HL-60 (cell line): ENCODE measurements at regions not wholly inside any gene's neighbourhood (a gene's known extent, or its start where the extent isn't known, plus 50 kb on each side); places are given as distances from the start of the nearest gene placed in this dataset.

Experiments
- DNase-seq, 2 experiments: peaks; one replicate each; pipeline ENCODE4 v3.0.0-alpha.2; 2010 to 2020; ENCODE audit warnings: low read depth in 1 of 2, low spot score in 1 of 2
- H3K27ac ChIP-seq: fragments of 250-450 bp; sonication (Bioruptor Pico); replicated peaks from 2 replicates; pipeline ENCODE4 v1.5.1; 2020; ENCODE audit warnings: mild to moderate bottlenecking, moderate library complexity
- H3K27me3 ChIP-seq: fragments of 250-450 bp; sonication (Bioruptor Pico); 2 replicates; pipeline ENCODE4 v1.5.1; 2021; ENCODE audit warnings: mild to moderate bottlenecking, moderate library complexity; ENCODE audit not compliant: insufficient read depth, poor library complexity, severe bottlenecking
- H3K4me3 ChIP-seq: replicated peaks from 2 replicates; pipeline ENCODE4 v1.5.1; 2011; ENCODE audit warnings: mild to moderate bottlenecking, control low read depth, low read length; ENCODE audit not compliant: insufficient read depth
- GABPA ChIP-seq: IDR thresholded peaks from 2 replicates; pipeline ENCODE4 v1.6.1; 2012; ENCODE audit warnings: low read depth
- POLR2AphosphoS5 ChIP-seq: IDR thresholded peaks from 2 replicates; pipeline ENCODE4 v1.6.1; 2012; ENCODE audit warnings: low read depth
- SPI1 ChIP-seq: IDR thresholded peaks from 2 replicates; pipeline ENCODE4 v1.6.1; 2012; ENCODE audit warnings: low read depth, mild to moderate bottlenecking, borderline replicate concordance
- TF ChIP-seq, protein P1 (sequence below): IDR thresholded peaks from 2 replicates; pipeline ENCODE4 v1.6.1; 2012; ENCODE audit warnings: low read depth; ENCODE audit not compliant: insufficient replicate concordance
- TF ChIP-seq, protein P2 (sequence below): IDR thresholded peaks from one replicate; pipeline ENCODE4 v1.5.1; 2011; ENCODE audit warnings: low read length, control low read depth, inconsistent platforms; ENCODE audit not compliant: insufficient read depth

DNA sequence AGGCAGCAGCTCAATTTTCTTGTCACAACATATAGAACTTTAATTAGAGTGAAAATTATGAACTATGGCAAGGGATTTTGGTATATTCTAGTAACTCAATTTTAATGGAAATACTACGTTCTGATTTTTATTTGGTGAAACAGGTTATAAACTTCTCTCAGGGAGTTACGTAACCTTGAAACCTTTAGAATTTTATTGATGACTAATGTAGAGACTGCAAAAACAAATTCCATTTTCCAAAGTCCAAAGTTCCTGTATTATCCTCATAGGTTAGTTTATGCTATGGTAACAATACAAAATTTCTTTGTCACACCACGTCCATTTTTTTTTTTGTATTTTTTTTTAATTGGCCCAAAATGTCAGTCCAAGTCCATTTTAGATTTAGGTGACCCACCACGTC lies 185.7 kb downstream of the KLF5 start:
- DNase-seq, result no peak
- Histone ChIP-seq H3K27ac (no peak overlapping the region), H3K27me3 (no peaks in the 10 kb centered on the region), H3K4me3 (no peak overlapping the region)
- TF ChIP-seq, protein P1, sequence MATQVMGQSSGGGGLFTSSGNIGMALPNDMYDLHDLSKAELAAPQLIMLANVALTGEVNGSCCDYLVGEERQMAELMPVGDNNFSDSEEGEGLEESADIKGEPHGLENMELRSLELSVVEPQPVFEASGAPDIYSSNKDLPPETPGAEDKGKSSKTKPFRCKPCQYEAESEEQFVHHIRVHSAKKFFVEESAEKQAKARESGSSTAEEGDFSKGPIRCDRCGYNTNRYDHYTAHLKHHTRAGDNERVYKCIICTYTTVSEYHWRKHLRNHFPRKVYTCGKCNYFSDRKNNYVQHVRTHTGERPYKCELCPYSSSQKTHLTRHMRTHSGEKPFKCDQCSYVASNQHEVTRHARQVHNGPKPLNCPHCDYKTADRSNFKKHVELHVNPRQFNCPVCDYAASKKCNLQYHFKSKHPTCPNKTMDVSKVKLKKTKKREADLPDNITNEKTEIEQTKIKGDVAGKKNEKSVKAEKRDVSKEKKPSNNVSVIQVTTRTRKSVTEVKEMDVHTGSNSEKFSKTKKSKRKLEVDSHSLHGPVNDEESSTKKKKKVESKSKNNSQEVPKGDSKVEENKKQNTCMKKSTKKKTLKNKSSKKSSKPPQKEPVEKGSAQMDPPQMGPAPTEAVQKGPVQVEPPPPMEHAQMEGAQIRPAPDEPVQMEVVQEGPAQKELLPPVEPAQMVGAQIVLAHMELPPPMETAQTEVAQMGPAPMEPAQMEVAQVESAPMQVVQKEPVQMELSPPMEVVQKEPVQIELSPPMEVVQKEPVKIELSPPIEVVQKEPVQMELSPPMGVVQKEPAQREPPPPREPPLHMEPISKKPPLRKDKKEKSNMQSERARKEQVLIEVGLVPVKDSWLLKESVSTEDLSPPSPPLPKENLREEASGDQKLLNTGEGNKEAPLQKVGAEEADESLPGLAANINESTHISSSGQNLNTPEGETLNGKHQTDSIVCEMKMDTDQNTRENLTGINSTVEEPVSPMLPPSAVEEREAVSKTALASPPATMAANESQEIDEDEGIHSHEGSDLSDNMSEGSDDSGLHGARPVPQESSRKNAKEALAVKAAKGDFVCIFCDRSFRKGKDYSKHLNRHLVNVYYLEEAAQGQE, result no peak
- TF ChIP-seq POLR2AphosphoS5 (no peak), GABPA (no peak), SPI1 (no peak)
- TF ChIP-seq, protein P2, sequence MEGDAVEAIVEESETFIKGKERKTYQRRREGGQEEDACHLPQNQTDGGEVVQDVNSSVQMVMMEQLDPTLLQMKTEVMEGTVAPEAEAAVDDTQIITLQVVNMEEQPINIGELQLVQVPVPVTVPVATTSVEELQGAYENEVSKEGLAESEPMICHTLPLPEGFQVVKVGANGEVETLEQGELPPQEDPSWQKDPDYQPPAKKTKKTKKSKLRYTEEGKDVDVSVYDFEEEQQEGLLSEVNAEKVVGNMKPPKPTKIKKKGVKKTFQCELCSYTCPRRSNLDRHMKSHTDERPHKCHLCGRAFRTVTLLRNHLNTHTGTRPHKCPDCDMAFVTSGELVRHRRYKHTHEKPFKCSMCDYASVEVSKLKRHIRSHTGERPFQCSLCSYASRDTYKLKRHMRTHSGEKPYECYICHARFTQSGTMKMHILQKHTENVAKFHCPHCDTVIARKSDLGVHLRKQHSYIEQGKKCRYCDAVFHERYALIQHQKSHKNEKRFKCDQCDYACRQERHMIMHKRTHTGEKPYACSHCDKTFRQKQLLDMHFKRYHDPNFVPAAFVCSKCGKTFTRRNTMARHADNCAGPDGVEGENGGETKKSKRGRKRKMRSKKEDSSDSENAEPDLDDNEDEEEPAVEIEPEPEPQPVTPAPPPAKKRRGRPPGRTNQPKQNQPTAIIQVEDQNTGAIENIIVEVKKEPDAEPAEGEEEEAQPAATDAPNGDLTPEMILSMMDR, result no peak

DNA sequence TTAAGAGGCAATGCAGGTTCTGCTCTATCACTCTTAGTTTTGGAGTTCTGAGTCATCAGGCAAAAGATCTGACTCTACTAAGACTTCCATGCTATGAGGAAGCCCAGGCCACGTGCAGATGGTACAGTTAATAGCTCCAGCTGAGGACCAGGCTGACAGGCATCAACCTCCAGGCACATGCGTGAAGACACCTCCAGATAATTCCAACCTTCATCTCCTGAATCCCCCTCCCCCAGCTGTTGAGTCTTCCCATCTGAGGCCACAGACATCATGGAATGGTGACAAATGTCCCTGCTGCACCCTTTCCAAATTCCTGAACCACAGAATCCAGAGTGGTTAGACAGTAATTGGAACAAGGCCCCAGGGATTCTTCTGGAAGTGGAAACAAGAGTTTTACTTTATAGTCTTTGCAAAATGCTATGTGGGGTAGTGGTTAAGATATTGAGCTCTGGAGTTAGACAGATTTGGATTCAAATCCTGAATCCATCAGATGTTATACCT lies 183.8 kb downstream of the KLF5 start:
- no peak for DNase-seq
- H3K27ac ChIP-seq, result no peak overlapping the region
- no peak overlapping the region for H3K4me3 ChIP-seq
- TF ChIP-seq POLR2AphosphoS5 (no peak), SPI1 (no peak), GABPA (no peak)
- TF ChIP-seq, protein P1, result no peak
- TF ChIP-seq, protein P2, result no peak
- H3K27me3 ChIP-seq, result no peaks in the 10 kb centered on the region

DNA sequence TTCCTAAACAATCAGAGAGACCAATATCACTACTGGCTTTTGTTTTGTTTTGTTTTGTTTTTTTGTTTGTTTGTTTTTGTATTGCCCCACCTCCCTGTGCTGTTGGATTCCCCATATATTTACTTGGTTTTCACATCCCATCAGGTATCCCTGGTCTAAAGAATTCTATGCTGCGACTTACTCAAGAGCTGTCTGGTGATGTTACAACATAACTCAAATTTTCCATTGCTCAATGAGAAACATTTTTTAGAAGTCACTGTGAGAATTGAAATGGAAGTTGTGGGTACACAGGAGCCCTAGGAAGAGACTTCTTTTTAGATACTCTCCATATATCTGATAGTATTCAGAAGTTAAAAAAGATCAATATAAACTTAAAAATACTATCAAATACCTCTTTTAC lies 181.4 kb downstream of the KLF5 start:
- TF ChIP-seq, protein P1, result no peak
- TF ChIP-seq, protein P2, result no peak
- Histone ChIP-seq H3K27ac (no peak overlapping the region), H3K27me3 (no peaks in the 10 kb centered on the region), H3K4me3 (no peak overlapping the region)
- no peak for DNase-seq
